Cardiac muscle cell (in vitro differentiated cells and primary cell): ENCODE measurements at regions not wholly inside any gene's neighbourhood (a gene's known extent, or its start where the extent isn't known, plus 50 kb on each side); places are given as distances from the start of the nearest gene placed in this dataset.

ENCODE experiments used
- DNase-seq, 2 donors: peaks; one replicate each; pipeline versions ENCODE4 v3.0.0 to v3.0.0-alpha.2; 2010 to 2017; ENCODE audit warnings: low read depth in 1 of 2, low spot score in 1 of 2
- H3K27ac ChIP-seq: fragments of 200-600 bp; sonication (generic); 2 replicates; pipeline ENCODE4 v1.5.1; 2016
- H3K27me3 ChIP-seq: fragments of 200-600 bp; sonication (generic); 2 replicates; pipeline ENCODE4 v1.6.0; 2016; ENCODE audit warnings: control low read depth
- H3K36me3 ChIP-seq: fragments of 200-600 bp; sonication (generic); 2 replicates; pipeline ENCODE4 v1.5.1; 2016; ENCODE audit warnings: control low read depth
- H3K4me1 ChIP-seq: fragments of 200-600 bp; sonication (generic); 2 replicates; pipeline ENCODE4 v1.8.1; 2017; ENCODE audit warnings: low read depth, mild to moderate bottlenecking, mixed run types
- H3K4me3 ChIP-seq: fragments of 200-600 bp; sonication (generic); 2 replicates; pipeline ENCODE4 v1.5.1; 2016; ENCODE audit warnings: mild to moderate bottlenecking
- H3K9me3 ChIP-seq: fragments of 200-600 bp; sonication (generic); 2 replicates; pipeline ENCODE4 v1.5.1; 2017; ENCODE audit warnings: low read depth, mild to moderate bottlenecking, control low read depth
- TF ChIP-seq, protein P1 (sequence below): IDR thresholded peaks from 2 replicates; pipeline ENCODE4 v1.5.1; 2012; ENCODE audit warnings: low read depth, mild to moderate bottlenecking, low read length

DNA sequence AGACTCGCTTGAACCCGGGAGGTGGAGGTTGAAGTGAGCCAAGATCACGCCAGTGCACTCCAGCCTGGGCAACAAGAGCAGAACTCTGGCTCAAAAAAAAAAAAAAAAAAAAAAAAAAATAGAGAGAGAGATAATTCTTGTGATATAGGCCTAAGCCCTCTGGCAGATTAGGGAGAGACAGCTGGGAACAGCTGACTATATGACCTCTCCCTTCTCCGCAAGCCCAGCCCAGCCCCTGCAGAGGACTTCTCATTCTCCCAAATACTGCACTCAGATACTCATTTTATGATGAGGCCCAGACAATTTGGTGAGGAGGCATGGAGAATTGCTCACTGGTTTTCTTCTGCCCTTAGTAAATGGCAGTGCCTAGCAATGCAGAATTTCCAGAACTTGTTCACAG, 262.0 kb downstream of the HAUS1 start:
- no peak for DNase-seq
- Histone ChIP-seq H3K27ac (no peak overlapping the region), H3K36me3 (no peaks in the 10 kb centered on the region), H3K27me3 (no peaks in the 10 kb centered on the region), H3K9me3 (no peaks in the 10 kb centered on the region), H3K4me3 (no peak overlapping the region), H3K4me1 (peaks cover 5% of the 10 kb centered on the region)
- TF ChIP-seq, protein P1, sequence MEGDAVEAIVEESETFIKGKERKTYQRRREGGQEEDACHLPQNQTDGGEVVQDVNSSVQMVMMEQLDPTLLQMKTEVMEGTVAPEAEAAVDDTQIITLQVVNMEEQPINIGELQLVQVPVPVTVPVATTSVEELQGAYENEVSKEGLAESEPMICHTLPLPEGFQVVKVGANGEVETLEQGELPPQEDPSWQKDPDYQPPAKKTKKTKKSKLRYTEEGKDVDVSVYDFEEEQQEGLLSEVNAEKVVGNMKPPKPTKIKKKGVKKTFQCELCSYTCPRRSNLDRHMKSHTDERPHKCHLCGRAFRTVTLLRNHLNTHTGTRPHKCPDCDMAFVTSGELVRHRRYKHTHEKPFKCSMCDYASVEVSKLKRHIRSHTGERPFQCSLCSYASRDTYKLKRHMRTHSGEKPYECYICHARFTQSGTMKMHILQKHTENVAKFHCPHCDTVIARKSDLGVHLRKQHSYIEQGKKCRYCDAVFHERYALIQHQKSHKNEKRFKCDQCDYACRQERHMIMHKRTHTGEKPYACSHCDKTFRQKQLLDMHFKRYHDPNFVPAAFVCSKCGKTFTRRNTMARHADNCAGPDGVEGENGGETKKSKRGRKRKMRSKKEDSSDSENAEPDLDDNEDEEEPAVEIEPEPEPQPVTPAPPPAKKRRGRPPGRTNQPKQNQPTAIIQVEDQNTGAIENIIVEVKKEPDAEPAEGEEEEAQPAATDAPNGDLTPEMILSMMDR = no peak

DNA sequence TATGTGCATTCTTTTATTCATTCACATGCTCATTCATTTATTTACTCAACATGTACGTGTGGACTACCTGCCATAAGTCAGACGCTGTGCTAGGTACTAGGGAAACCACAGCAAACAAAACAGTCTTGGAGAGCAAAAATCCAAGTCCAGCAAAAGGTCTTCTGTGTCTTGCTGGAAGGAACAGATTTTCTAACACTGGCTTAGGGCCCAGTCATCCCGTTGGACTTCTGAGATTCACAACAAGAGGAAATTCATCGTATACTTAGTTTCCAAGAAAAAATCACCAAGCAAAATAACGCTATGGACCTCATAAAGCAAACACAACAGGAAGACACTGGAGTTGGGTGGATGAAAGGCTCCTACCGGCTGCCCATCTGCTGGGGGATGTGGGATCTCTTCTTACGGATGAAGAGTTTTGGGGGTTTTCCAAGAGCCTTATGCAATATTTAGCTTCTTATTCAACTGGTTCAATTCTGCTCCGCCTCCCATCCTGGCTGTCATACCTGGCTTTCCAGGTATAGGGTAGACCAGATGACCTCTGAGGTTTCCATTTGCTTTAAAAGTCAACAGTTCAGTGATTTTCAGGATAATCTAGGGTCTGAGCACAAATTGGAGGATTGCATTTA, 262.7 kb downstream of the HAUS1 start:
- peaks cover 5% of the 10 kb centered on the region for H3K4me1 ChIP-seq
- TF ChIP-seq, protein P1 = no peak
- H3K27ac ChIP-seq = no peak overlapping the region
- H3K9me3 ChIP-seq = no peaks in the 10 kb centered on the region
- no peaks in the 10 kb centered on the region for H3K36me3 ChIP-seq
- no peaks in the 10 kb centered on the region for H3K27me3 ChIP-seq
- no peak overlapping the region for H3K4me3 ChIP-seq
- no peak for DNase-seq

DNA sequence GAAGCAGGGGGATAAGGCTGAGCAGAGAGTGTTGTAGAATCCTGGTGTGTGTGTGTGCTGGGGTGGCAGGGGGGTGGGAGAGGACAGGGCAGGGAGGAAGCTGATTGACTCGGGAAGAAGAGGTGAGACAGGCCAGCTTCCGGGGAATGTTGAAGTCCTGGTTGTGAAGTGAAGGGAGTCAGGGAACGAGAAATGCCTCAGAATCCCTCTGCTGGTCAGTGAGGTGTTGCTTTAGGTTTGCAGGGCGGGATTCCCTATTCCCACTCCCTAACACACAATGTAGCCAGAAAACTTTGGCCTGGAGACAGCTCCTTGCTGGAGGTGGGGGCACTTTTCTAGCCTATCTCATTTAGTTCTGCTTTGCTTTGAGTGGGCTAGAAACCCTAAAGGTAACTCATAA, 265.1 kb downstream of the HAUS1 start:
- Histone ChIP-seq H3K36me3 (no peaks in the 10 kb centered on the region), H3K27ac (no peak overlapping the region), H3K27me3 (no peaks in the 10 kb centered on the region), H3K4me1 (peaks cover 8% of the 10 kb centered on the region), H3K9me3 (no peaks in the 10 kb centered on the region), H3K4me3 (no peak overlapping the region)
- TF ChIP-seq, protein P1 = no peak
- peak in 1 of 2 donors; percentile 28 for DNase-seq

GRCh38 chr18:46370898-46371297, 266.7 kb downstream of the HAUS1 start:
- no peaks in the 10 kb centered on the region for H3K9me3 ChIP-seq
- H3K27me3 ChIP-seq = no peaks in the 10 kb centered on the region
- no peak overlapping the region for H3K4me3 ChIP-seq
- H3K36me3 ChIP-seq = no peaks in the 10 kb centered on the region
- TF ChIP-seq, protein P1 = no peak
- H3K27ac ChIP-seq = no peak overlapping the region
- DNase-seq = no peak
- peaks cover 17% of the 10 kb centered on the region for H3K4me1 ChIP-seq

- peaks cover 17% of the 10 kb centered on the region for H3K4me1 ChIP-seq
- no peaks in the 10 kb centered on the region for H3K27me3 ChIP-seq
- H3K36me3 ChIP-seq = no peaks in the 10 kb centered on the region
Measured at GRCh38 chr18:46372670-46373069, 268.5 kb downstream of the HAUS1 start.

More at GRCh38 chr18:46372670-46373069, 268.5 kb downstream of the HAUS1 start:
- TF ChIP-seq, protein P1 = no peak
- DNase-seq = no peak
- H3K9me3 ChIP-seq = no peaks in the 10 kb centered on the region
- H3K27ac ChIP-seq = no peak overlapping the region
- no peak overlapping the region for H3K4me3 ChIP-seq
